ENCODE measurements at regions not wholly inside any gene's neighbourhood (a gene's known extent, or its start where the extent isn't known, plus 50 kb on each side); places are given as distances from the start of the nearest gene placed in this dataset.

- H3K4me3 ChIP-seq (ENCODE audit: low read depth, low read length), result no peak overlapping the region
- no peak for TF ChIP-seq CTCF (IDR thresholded peaks at IDR 0.05; ENCODE audit: low read depth, low read length)
Measured at GRCh38 chr3:139095803-139096466, 51.2 kb upstream of the PRR23C start.

DNA sequence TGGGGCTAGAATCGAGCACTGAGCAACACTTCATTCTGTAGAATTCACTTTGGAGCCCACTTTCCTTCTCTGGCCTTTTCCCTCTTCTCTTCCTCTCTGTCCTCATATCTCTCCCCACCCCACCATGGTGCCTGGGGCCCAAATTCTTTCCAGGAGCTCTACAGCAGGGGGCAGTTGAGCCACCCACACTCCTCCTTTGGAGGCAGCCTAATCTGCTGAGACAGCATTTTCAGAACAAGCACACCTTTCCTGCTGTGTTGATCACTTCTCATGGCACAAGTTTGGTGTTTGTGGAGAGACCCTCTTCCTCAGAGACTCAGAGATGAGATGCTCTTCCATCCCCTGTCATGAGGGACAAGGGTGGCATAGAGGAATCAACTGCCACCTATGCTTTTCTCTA, 52.0 kb upstream of the PRR23C start:
- no peak overlapping the region for H3K4me3 ChIP-seq (ENCODE audit: low read depth, low read length)
- TF ChIP-seq CTCF (IDR thresholded peaks at IDR 0.05; ENCODE audit: low read depth, low read length), result no peak

DNA sequence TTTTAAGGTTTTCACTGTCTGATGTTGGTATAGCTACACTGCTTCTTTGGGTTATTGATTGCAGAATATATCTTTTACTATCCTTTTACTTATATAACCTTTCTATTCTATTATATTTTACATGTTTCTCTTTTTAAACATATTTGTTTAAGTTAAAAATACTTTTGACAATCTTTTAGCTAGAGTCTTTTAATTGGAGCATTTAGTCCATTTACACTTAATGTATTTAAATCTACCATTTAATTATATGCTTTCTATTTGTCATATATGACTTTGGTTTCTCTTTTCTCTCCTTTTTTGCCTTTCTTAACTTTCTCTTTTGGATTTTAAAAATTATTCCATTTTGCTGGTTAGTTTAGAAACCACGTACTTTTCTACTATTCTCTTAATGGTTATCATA, 53.7 kb upstream of the PRR23C start:
- no peak overlapping the region for H3K4me3 ChIP-seq (ENCODE audit: low read depth, low read length)
- no peak for TF ChIP-seq CTCF (IDR thresholded peaks at IDR 0.05; ENCODE audit: low read depth, low read length)

- no peak for TF ChIP-seq CTCF (IDR thresholded peaks at IDR 0.05; ENCODE audit: low read depth, low read length)
- H3K4me3 ChIP-seq (ENCODE audit: low read depth, low read length), result no peak overlapping the region
Measured at GRCh38 chr3:139099968-139100817, 55.5 kb upstream of the PRR23C start.

- H3K4me3 ChIP-seq (ENCODE audit: low read depth, low read length), result no peak overlapping the region
- TF ChIP-seq CTCF (IDR thresholded peaks at IDR 0.05; ENCODE audit: low read depth, low read length), result no peak
Measured at GRCh38 chr3:139100821-139101220, 56.1 kb upstream of the PRR23C start.

GRCh38 chr3:139101396-139101795, 56.7 kb upstream of the PRR23C start:
- no peak overlapping the region for H3K4me3 ChIP-seq (ENCODE audit: low read depth, low read length)
- TF ChIP-seq CTCF (IDR thresholded peaks at IDR 0.05; ENCODE audit: low read depth, low read length), result no peak

- TF ChIP-seq CTCF (IDR thresholded peaks at IDR 0.05; ENCODE audit: low read depth, low read length), result no peak
- no peak overlapping the region for H3K4me3 ChIP-seq (ENCODE audit: low read depth, low read length)
Measured at GRCh38 chr3:139103484-139103883, 58.8 kb upstream of the PRR23C start.

Data from WI38 (cell line).